ENCODE measurements at regions not wholly inside any gene's neighbourhood (a gene's known extent, or its start where the extent isn't known, plus 50 kb on each side); places are given as distances from the start of the nearest gene placed in this dataset.

GRCh38 chr6:140401761-140402160, 1027.3 kb upstream of the CITED2 start:
- Histone ChIP-seq H3K9me2 (ENCODE audit: low read depth, low read length) (no peaks in the 10 kb centered on the region), H3F3A (ENCODE audit: insufficient read depth, low read length) (no peaks in the 10 kb centered on the region), H3K27ac (ENCODE audit: low read depth, low read length, poor library complexity, severe bottlenecking) (no peak overlapping the region), H3K36me3 (ENCODE audit: insufficient read depth, low read length) (no peaks in the 10 kb centered on the region), H3K4me3 (ENCODE audit: low read depth, low read length, poor library complexity, severe bottlenecking) (no peak overlapping the region), H3K79me2 (ENCODE audit: insufficient read depth, low read length) (no peaks in the 10 kb centered on the region), H3K4me2 (ENCODE audit: low read length) (no peak overlapping the region), H3K27me3 (ENCODE audit: insufficient read depth, low read length) (no peaks in the 10 kb centered on the region), H3K9me3 (ENCODE audit: low read length) (no peaks in the 10 kb centered on the region), H3K4me1 (ENCODE audit: insufficient read depth, low read length, severe bottlenecking) (no peaks in the 10 kb centered on the region), H4K20me1 (ENCODE audit: insufficient read depth, low read length) (no peaks in the 10 kb centered on the region), H2AFZ (ENCODE audit: low read length) (no peak overlapping the region), H3K9ac (ENCODE audit: low read length) (no peak overlapping the region)
- no peak for TF ChIP-seq CTCF (IDR thresholded peaks at IDR 0.05; ENCODE audit: low read length)
- TF ChIP-seq EZH2 (IDR thresholded peaks at IDR 0.05; ENCODE audit: borderline replicate concordance, low read length) = no peak

- Histone ChIP-seq H3K9me2 (ENCODE audit: low read depth, low read length) (no peaks in the 10 kb centered on the region), H3K4me2 (ENCODE audit: low read length) (no peak overlapping the region), H3K27me3 (ENCODE audit: insufficient read depth, low read length) (no peaks in the 10 kb centered on the region), H3K36me3 (ENCODE audit: insufficient read depth, low read length) (no peaks in the 10 kb centered on the region), H3K27ac (ENCODE audit: low read depth, low read length, poor library complexity, severe bottlenecking) (no peak overlapping the region), H4K20me1 (ENCODE audit: insufficient read depth, low read length) (no peaks in the 10 kb centered on the region), H3K9ac (ENCODE audit: low read length) (no peak overlapping the region), H3K79me2 (ENCODE audit: insufficient read depth, low read length) (no peaks in the 10 kb centered on the region), H3K4me1 (ENCODE audit: insufficient read depth, low read length, severe bottlenecking) (no peaks in the 10 kb centered on the region), H2AFZ (ENCODE audit: low read length) (no peak overlapping the region), H3F3A (ENCODE audit: insufficient read depth, low read length) (no peaks in the 10 kb centered on the region), H3K9me3 (ENCODE audit: low read length) (no peaks in the 10 kb centered on the region), H3K4me3 (ENCODE audit: low read depth, low read length, poor library complexity, severe bottlenecking) (no peak overlapping the region)
- TF ChIP-seq EZH2 (IDR thresholded peaks at IDR 0.05; ENCODE audit: borderline replicate concordance, low read length) (no peak), CTCF (IDR thresholded peaks at IDR 0.05; ENCODE audit: low read length) (no peak)
These were observed 1023.6 kb upstream of the CITED2 start for GRCh38 chr6:140398076-140398475.

- no peak for TF ChIP-seq CTCF (IDR thresholded peaks at IDR 0.05; ENCODE audit: low read length)
- TF ChIP-seq EZH2 (IDR thresholded peaks at IDR 0.05; ENCODE audit: borderline replicate concordance, low read length) = no peak
- H3K27me3 ChIP-seq (ENCODE audit: insufficient read depth, low read length) = no peaks in the 10 kb centered on the region
- H3K9me3 ChIP-seq (ENCODE audit: low read length) = no peaks in the 10 kb centered on the region
- H3F3A ChIP-seq (ENCODE audit: insufficient read depth, low read length) = no peaks in the 10 kb centered on the region
- no peak overlapping the region for H2AFZ ChIP-seq (ENCODE audit: low read length)
- no peaks in the 10 kb centered on the region for H3K36me3 ChIP-seq (ENCODE audit: insufficient read depth, low read length)
- no peak overlapping the region for H3K4me3 ChIP-seq (ENCODE audit: low read depth, low read length, poor library complexity, severe bottlenecking)
- H3K4me1 ChIP-seq (ENCODE audit: insufficient read depth, low read length, severe bottlenecking) = no peaks in the 10 kb centered on the region
- no peak overlapping the region for H3K27ac ChIP-seq (ENCODE audit: low read depth, low read length, poor library complexity, severe bottlenecking)
- no peaks in the 10 kb centered on the region for H3K9me2 ChIP-seq (ENCODE audit: low read depth, low read length)
- H3K4me2 ChIP-seq (ENCODE audit: low read length) = no peak overlapping the region
- H3K79me2 ChIP-seq (ENCODE audit: insufficient read depth, low read length) = no peaks in the 10 kb centered on the region
- no peaks in the 10 kb centered on the region for H4K20me1 ChIP-seq (ENCODE audit: insufficient read depth, low read length)
- H3K9ac ChIP-seq (ENCODE audit: low read length) = no peak overlapping the region
These were observed 1022.7 kb upstream of the CITED2 start for GRCh38 chr6:140397106-140397505.
